ENCODE measurements at regions not wholly inside any gene's neighbourhood (a gene's known extent, or its start where the extent isn't known, plus 50 kb on each side); places are given as distances from the start of the nearest gene placed in this dataset.
"Not testable (repeated sequence)": the region's sequence is repeated elsewhere in the genome, so short reads cannot be mapped to it uniquely, and the experiment has no call there.

- no peaks in the 10 kb centered on the region for H3K4me1 ChIP-seq
- no peaks in the 10 kb centered on the region for H3K27me3 ChIP-seq
- TF ChIP-seq CTCF (IDR thresholded peaks at IDR 0.05; ENCODE audit: low read depth, low read length) = no peak
- no peak overlapping the region for H3K4me3 ChIP-seq (ENCODE audit: low read depth, low read length)
- H3K9me3 ChIP-seq = no peaks in the 10 kb centered on the region; the same call in 1 of the 2 replicates
- DNase-seq = no peak
- no peaks in the 10 kb centered on the region for H3K36me3 ChIP-seq
Measured at GRCh38 chr12:11981121-11981733, 89.5 kb upstream of the BCL2L14 start.

DNA sequence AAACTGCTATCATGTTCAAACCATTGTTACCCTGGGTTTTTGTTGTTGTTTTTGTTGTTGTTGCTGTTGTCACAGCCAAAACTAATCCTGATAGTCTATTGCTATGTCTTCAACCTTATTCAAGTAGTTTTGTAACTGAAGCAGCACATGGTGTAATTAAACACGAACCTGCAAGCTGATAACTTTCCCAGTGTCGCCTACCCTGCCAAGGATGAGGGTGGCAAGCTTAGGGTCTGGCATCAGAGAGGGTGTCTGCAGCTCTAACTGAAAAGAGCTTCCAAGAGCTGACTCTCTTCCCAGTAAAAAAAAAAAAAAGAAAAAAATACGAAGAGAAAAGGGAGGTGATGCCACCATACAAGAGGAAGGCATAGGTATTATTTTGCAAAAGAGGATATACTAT lies 86.3 kb upstream of the BCL2L14 start:
- Histone ChIP-seq H3K9me3 (no peaks in the 10 kb centered on the region; the same call in 1 of the 2 replicates), H3K36me3 (no peaks in the 10 kb centered on the region), H3K4me3 (ENCODE audit: low read depth, low read length) (no peak overlapping the region), H3K4me1 (no peaks in the 10 kb centered on the region), H3K27me3 (no peaks in the 10 kb centered on the region)
- TF ChIP-seq CTCF (IDR thresholded peaks at IDR 0.05; ENCODE audit: low read depth, low read length) = no peak
- no peak for DNase-seq

DNA sequence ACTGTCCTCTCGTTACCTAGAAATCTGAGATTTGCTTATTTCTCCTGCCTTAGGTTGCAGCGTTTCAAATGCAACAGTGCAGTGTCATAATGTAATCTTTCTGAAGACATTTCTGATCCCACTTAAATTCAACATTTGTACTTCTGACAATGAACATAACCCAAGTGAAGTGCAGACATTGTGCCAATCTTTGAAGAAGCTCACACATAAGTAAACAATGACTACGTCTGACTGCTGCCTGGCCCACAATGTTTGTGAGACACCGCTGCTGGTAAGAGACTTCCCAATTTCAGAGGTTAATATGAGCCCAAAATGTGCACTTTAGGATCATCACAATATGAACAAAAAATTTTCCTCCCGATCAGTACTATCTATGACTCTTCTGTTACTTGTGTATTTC lies 84.6 kb upstream of the BCL2L14 start:
- DNase-seq = no peak
- Histone ChIP-seq H3K27me3 (no peaks in the 10 kb centered on the region), H3K9me3 (no peaks in the 10 kb centered on the region; the same call in 1 of the 2 replicates)

DNA sequence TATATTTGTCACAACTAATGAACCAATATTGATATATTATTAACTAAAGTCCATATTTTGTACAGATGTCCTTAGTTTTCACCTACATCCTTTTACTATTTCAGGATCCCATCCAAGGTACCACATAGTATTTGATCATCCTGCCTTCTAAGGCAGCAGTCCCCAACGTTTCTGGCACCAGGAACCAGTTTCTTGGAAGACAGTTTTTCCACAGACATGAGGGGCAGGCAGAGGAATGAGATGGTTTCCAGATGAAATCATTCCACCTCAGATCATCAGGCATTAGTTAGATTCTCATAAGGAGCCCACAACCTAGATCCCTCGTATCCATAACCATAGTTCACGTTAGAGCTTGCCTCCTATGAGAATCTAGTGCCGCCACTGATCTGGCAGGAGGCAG lies 82.8 kb upstream of the BCL2L14 start:
- Histone ChIP-seq H3K27me3 (no peaks in the 10 kb centered on the region), H3K9me3 (no peaks in the 10 kb centered on the region), H3K4me3 (ENCODE audit: low read depth, low read length) (no peak overlapping the region), H3K4me1 (peaks cover 10% of the 10 kb centered on the region), H3K36me3 (no peaks in the 10 kb centered on the region)
- DNase-seq = no peak
- no peak for TF ChIP-seq CTCF (IDR thresholded peaks at IDR 0.05; ENCODE audit: low read depth, low read length)

More for the DNA sequence above, 84.6 kb upstream of the BCL2L14 start:
- Histone ChIP-seq H3K4me1 (no peaks in the 10 kb centered on the region), H3K4me3 (ENCODE audit: low read depth, low read length) (no peak overlapping the region), H3K36me3 (no peaks in the 10 kb centered on the region)
- TF ChIP-seq CTCF (IDR thresholded peaks at IDR 0.05; ENCODE audit: low read depth, low read length) = no peak

DNA sequence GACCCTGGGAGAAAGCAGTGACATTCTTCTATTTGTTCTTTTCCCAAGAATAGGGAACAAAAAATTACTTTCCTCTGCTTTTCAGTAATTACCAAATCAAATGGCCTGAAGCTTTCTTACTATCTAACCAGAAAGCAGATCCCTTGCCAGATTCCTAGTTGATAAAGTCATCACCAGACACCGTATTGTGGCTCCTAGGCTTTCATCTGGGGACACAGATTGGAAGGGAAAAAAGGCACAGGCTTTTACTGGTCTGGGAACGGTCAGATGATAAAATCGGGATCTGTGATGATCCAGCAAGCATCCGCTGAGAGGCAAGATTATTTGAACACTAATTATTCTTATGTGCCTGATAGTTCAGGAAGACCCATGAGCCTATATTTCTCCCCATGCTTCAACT lies 79.1 kb upstream of the BCL2L14 start:
- Histone ChIP-seq H3K9me3 (no peaks in the 10 kb centered on the region), H3K4me3 (ENCODE audit: low read depth, low read length) (no peak overlapping the region), H3K36me3 (no peaks in the 10 kb centered on the region), H3K27me3 (no peaks in the 10 kb centered on the region), H3K4me1 (peaks cover 10% of the 10 kb centered on the region)
- no peak for TF ChIP-seq CTCF (IDR thresholded peaks at IDR 0.05; ENCODE audit: low read depth, low read length)
- DNase-seq = no peak

DNA sequence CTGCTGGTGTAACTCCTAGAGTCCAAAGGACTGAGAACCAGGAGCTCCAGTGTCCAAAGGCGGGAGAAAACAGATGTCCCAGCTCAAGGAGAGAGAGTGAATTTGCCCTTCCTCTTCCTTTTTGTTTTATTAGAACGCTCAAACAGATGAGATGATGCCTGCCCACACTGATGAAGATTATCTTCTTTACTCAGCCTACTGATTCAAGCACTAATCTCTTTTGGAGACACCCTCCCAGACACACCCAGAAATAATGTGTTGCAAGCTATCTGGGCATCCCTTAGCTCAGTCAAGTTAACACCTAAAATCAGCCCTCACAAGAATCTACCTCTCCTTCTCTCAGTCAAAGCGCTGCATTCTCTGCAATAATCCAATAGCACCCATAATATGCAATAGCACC lies 78.2 kb upstream of the BCL2L14 start:
- Histone ChIP-seq H3K27me3 (no peaks in the 10 kb centered on the region), H3K4me1 (peaks cover 10% of the 10 kb centered on the region), H3K9me3 (no peaks in the 10 kb centered on the region), H3K36me3 (no peaks in the 10 kb centered on the region), H3K4me3 (ENCODE audit: low read depth, low read length) (no peak overlapping the region)
- no peak for TF ChIP-seq CTCF (IDR thresholded peaks at IDR 0.05; ENCODE audit: low read depth, low read length)
- DNase-seq = no peak

DNA sequence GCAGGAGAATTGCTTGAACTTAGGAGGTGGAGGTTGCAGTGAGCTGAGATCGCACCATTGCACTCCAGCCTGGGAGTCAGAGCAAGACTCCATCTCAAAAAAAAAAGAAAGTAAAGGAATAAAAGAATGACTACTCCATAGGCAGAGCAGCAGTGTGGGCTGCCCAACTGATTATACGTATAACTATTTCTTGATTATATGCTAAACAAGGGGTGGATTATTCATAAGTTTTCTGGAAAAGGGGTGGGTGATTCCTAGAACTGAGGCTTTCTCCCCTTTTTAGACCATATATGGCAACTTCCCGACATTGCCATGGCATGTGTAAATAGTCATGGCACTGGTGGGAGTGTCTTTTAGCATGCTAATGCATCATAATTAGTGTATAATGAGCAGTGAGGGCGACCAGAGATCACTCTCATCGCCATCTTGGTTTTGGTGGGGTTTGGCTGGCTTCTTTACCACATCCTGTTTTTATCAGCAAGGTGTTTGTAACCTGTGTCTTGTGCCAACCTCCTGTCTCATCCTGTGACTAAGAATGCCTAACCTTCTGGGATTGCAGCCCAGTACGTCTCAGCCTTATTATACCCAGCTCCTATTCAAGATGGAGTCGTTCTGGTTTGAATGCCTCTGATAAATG lies 72.3 kb upstream of the BCL2L14 start:
- not testable (repeated sequence) for H3K9me3 ChIP-seq, H3K36me3 ChIP-seq

More for the DNA sequence above, 72.3 kb upstream of the BCL2L14 start:
- not testable (repeated sequence) for H3K4me3 ChIP-seq (ENCODE audit: low read depth, low read length); DNase-seq; H3K27me3 ChIP-seq; H3K4me1 ChIP-seq
